Mesendoderm (in vitro differentiated cells): ENCODE measurements at regions not wholly inside any gene's neighbourhood (a gene's known extent, or its start where the extent isn't known, plus 50 kb on each side); places are given as distances from the start of the nearest gene placed in this dataset.
A peak's percentile ranks its signal among the peaks of the same experiment; 100 is the strongest.

Experiments
- DNase-seq: peaks from one replicate; pipeline ENCODE4 v3.0.0; 2013
- H2AK5ac ChIP-seq: 2 replicates; pipeline ENCODE4 v1.6.1; 2013; ENCODE audit warnings: low read length, inconsistent platforms
- H2BK120ac ChIP-seq: 2 replicates; pipeline ENCODE4 v1.6.1; 2013; ENCODE audit warnings: low read depth, mild to moderate bottlenecking, low read length, moderate library complexity, mixed read lengths
- H2BK15ac ChIP-seq: replicated peaks from 2 replicates; pipeline ENCODE4 v1.6.1; 2013; ENCODE audit warnings: low read depth, mild to moderate bottlenecking, moderate library complexity
- H2BK5ac ChIP-seq: 2 replicates; pipeline ENCODE4 v1.6.1; 2013; ENCODE audit warnings: low read length, inconsistent platforms
- H3K18ac ChIP-seq: 2 replicates; pipeline ENCODE4 v1.6.1; 2013; ENCODE audit warnings: mild to moderate bottlenecking, low read length, mixed read lengths
- H3K23ac ChIP-seq: one replicate; pipeline ENCODE4 v1.6.1; 2013; ENCODE audit warnings: low read length
- H3K27ac ChIP-seq: 2 replicates; pipeline ENCODE4 v1.5.1; 2013; ENCODE audit warnings: low read depth, mild to moderate bottlenecking, inconsistent platforms, low read length, moderate library complexity
- H3K27me3 ChIP-seq: 2 replicates; pipeline ENCODE4 v1.6.1; 2013; ENCODE audit warnings: low read length, control low read depth, mild to moderate bottlenecking, inconsistent platforms; ENCODE audit not compliant: insufficient read depth, poor library complexity
- H3K36me3 ChIP-seq: 2 replicates; pipeline ENCODE4 v1.6.1; 2013; ENCODE audit warnings: low read length, inconsistent platforms; ENCODE audit not compliant: control insufficient read depth, insufficient read depth
- H3K4ac ChIP-seq: one replicate; pipeline ENCODE4 v1.6.1; 2013; ENCODE audit warnings: low read depth, mild to moderate bottlenecking, low read length, moderate library complexity
- H3K4me1 ChIP-seq: 2 replicates; pipeline ENCODE4 v1.6.1; 2013; ENCODE audit warnings: low read depth, low read length, inconsistent platforms; ENCODE audit not compliant: control insufficient read depth
- H3K4me2 ChIP-seq: 2 replicates; pipeline ENCODE4 v1.6.1; 2013; ENCODE audit warnings: low read length
- H3K4me3 ChIP-seq: 2 replicates; pipeline ENCODE4 v1.5.1; 2013; ENCODE audit warnings: mild to moderate bottlenecking, low read length
- H3K56ac ChIP-seq: one replicate; pipeline ENCODE4 v1.6.1; 2013; ENCODE audit warnings: low read length
- H3K79me1 ChIP-seq: 2 replicates; pipeline ENCODE4 v1.6.1; 2013; ENCODE audit warnings: low read length, inconsistent platforms
- H3K79me2 ChIP-seq: 2 replicates; pipeline ENCODE4 v1.6.1; 2013; ENCODE audit warnings: mild to moderate bottlenecking, low read length; ENCODE audit not compliant: control insufficient read depth, insufficient read depth
- H3K9ac ChIP-seq: 2 replicates; pipeline ENCODE4 v1.6.1; 2013; ENCODE audit warnings: low read length, inconsistent platforms
- H4K5ac ChIP-seq: one replicate; pipeline ENCODE4 v1.6.1; 2013; ENCODE audit warnings: low read length
- H4K8ac ChIP-seq: one replicate; pipeline ENCODE4 v1.6.1; 2013; ENCODE audit warnings: low read depth, mild to moderate bottlenecking, control low read depth, low read length, moderate library complexity
- WGBS: extraction: QIAGEN DNeasy Blood & Tissue Kit; methylation state at CpG from one replicate; pipeline ENCODE4 v1.1.7; 2013; ENCODE audit warnings: low lambda C conversion rate, missing lambda C conversion rate; ENCODE audit not compliant: insufficient coverage; ENCODE audit errors: extremely low coverage; 5-methylcytosine and 5-hydroxymethylcytosine counted together

- H3K27ac ChIP-seq: no peak overlapping the region
- H2BK120ac ChIP-seq: no peak overlapping the region
- H2BK15ac ChIP-seq: no peak overlapping the region
- H3K4me1 ChIP-seq: no peaks in the 10 kb centered on the region
- no peak overlapping the region for H2AK5ac ChIP-seq
- WGBS: no CpG with 5 or more reads among the region's 6 CpGs
- H3K79me2 ChIP-seq: no peaks in the 10 kb centered on the region
- H3K18ac ChIP-seq: no peak overlapping the region
- no peaks in the 10 kb centered on the region for H3K27me3 ChIP-seq
- no peak overlapping the region for H3K4me2 ChIP-seq
- H3K4ac ChIP-seq: no peak overlapping the region
- H3K23ac ChIP-seq: no peak overlapping the region
- no peak overlapping the region for H3K9ac ChIP-seq
- H3K56ac ChIP-seq: no peak overlapping the region
- H3K4me3 ChIP-seq: no peak overlapping the region
- no peaks in the 10 kb centered on the region for H3K79me1 ChIP-seq
- no peak for DNase-seq
- H4K5ac ChIP-seq: no peak overlapping the region
- no peaks in the 10 kb centered on the region for H3K36me3 ChIP-seq
- H2BK5ac ChIP-seq: no peak overlapping the region
- H4K8ac ChIP-seq: no peak overlapping the region
Observed at GRCh38 chr3:159062734-159063410, 261.0 kb downstream of the MFSD1 start.

DNA sequence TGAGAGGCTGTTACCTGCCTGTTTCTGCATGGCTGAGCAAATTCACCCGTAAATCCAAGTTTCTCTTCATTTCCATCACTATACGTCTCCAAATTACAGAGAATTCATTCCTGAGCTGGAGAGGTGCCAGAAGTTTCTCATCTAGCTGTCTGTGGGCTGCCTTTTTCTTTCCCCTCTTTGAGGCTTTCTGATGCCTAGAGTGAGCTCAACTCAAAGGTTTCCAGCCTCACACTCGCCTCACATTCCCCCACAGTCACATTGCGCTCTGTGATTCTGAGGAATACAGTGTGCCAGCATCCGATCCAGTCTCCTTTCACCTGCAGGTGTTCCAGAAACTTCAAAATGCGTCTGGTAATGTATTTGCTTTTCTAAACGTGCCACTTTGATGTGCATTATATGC is 267.2 kb downstream of the MFSD1 start, which contains the start of gene IQCJ:
TSS of gene IQCJ (plus strand) at position 229 of the 400 bp plus-strand sequence.
- Histone ChIP-seq H2AK5ac (no peak within 1 kb of the TSS), H3K18ac (no peak within 1 kb of the TSS), H3K56ac (no peak within 1 kb of the TSS), H4K8ac (no peak within 1 kb of the TSS), H3K23ac (no peak within 1 kb of the TSS), H3K27ac (no peak within 1 kb of the TSS), H2BK15ac (no peak within 1 kb of the TSS), H3K4me1 (no peaks in the 10 kb centered on the region), H3K4me2 (no peak within 1 kb of the TSS), H3K79me2 (no peaks in the 10 kb centered on the region), H3K79me1 (no peaks in the 10 kb centered on the region), H2BK5ac (no peak within 1 kb of the TSS), H3K4ac (no peak within 1 kb of the TSS), H3K27me3 (no peaks in the 10 kb centered on the region), H3K4me3 (no peak within 1 kb of the TSS), H2BK120ac (no peak within 1 kb of the TSS), H3K36me3 (no peaks in the 10 kb centered on the region), H4K5ac (no peak within 1 kb of the TSS), H3K9ac (no peak within 1 kb of the TSS)
- DNase-seq: no peak
- no CpG with 5 or more reads among the region's 7 CpGs for WGBS

- Histone ChIP-seq H3K27me3 (no peaks in the 10 kb centered on the region), H3K4me3 (no peak overlapping the region), H3K9ac (no peak overlapping the region), H3K79me2 (no peaks in the 10 kb centered on the region), H3K79me1 (no peaks in the 10 kb centered on the region), H3K4ac (no peak overlapping the region), H4K5ac (no peak overlapping the region), H3K56ac (no peak overlapping the region), H2BK5ac (no peak overlapping the region), H2BK120ac (no peak overlapping the region), H3K18ac (no peak overlapping the region), H3K4me1 (no peaks in the 10 kb centered on the region), H3K4me2 (no peak overlapping the region), H4K8ac (no peak overlapping the region), H2AK5ac (no peak overlapping the region), H3K36me3 (no peaks in the 10 kb centered on the region), H3K27ac (no peak overlapping the region), H3K23ac (no peak overlapping the region), H2BK15ac (no peak overlapping the region)
- WGBS: no CpG with 5 or more reads among the region's 5 CpGs
- DNase-seq: no peak
Observed at GRCh38 chr3:159069866-159070425, 268.1 kb downstream of the MFSD1 start.

DNA sequence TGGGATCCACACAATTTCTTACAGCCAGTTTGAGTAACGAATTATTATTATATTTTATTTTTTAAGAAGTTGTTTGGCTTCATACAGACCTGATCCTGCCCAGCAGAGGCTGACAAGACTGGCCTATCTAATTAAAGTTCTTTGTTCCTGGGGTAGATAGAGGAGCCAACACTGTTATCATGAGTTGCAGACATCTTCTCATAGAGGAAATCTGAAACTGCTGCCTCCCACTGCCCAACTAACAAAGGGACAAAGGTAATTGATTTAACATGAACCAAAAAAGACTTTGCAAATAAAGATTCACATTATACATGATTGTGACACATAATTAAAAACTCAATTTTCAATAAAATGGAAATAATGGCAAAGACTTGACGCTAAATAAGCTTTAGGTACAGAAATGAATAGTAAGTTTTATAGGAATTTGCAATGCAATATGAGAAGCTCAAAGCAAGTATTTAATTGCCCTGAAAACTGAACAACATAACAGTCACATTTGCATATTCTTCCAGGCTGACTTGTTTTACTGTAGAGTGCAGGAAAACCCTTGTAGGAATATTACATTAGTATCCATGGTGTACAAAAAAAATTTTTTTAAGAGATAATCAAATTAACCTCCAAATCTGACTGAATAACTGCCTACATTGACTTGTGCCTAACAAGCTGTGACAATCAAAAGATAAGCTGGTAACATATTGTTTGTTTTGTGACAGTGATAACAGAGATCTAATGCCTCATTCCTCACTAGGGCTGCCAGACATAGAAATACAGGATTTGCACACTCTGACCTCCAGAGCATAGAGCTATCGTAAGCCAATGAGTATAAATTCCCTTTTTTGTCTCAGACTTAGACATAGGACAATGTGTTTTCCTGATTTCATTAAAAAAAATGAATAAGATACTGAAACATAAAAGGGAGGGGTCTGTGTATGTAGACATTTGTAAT is 273.2 kb downstream of the MFSD1 start:
- H3K27me3 ChIP-seq: no peaks in the 10 kb centered on the region
- no peak overlapping the region for H3K27ac ChIP-seq
- H3K56ac ChIP-seq: peak overlapping the region; percentile 34
- H2BK15ac ChIP-seq: no peak overlapping the region
- H3K18ac ChIP-seq: no peak overlapping the region
- H3K36me3 ChIP-seq: no peaks in the 10 kb centered on the region
- no peaks in the 10 kb centered on the region for H3K79me1 ChIP-seq
- no CpG with 5 or more reads among the region's 3 CpGs for WGBS
- no peak overlapping the region for H3K4me2 ChIP-seq
- H3K9ac ChIP-seq: no peak overlapping the region
- H3K4me1 ChIP-seq: peaks cover 3% of the 10 kb centered on the region
- H3K79me2 ChIP-seq: no peaks in the 10 kb centered on the region
- no peak overlapping the region for H3K4ac ChIP-seq
- no peak overlapping the region for H2BK120ac ChIP-seq
- H3K23ac ChIP-seq: no peak overlapping the region
- H2AK5ac ChIP-seq: no peak overlapping the region
- H2BK5ac ChIP-seq: no peak overlapping the region
- H3K4me3 ChIP-seq: no peak overlapping the region
- H4K8ac ChIP-seq: peak overlapping the region; percentile 56
- peak overlapping the region; percentile 76 for H4K5ac ChIP-seq
- peak; percentile 56 for DNase-seq

GRCh38 chr3:159077860-159078259 is 276.0 kb downstream of the MFSD1 start:
- Histone ChIP-seq H3K36me3 (no peaks in the 10 kb centered on the region), H3K9ac (no peak overlapping the region), H4K5ac (no peak overlapping the region), H3K18ac (no peak overlapping the region), H2AK5ac (no peak overlapping the region), H3K4me2 (no peak overlapping the region), H2BK5ac (no peak overlapping the region), H3K27me3 (no peaks in the 10 kb centered on the region), H3K27ac (no peak overlapping the region), H3K4me1 (peaks cover 3% of the 10 kb centered on the region), H2BK120ac (no peak overlapping the region), H3K4me3 (no peak overlapping the region), H3K4ac (no peak overlapping the region), H3K79me1 (no peaks in the 10 kb centered on the region), H3K23ac (no peak overlapping the region), H3K56ac (no peak overlapping the region), H3K79me2 (no peaks in the 10 kb centered on the region), H4K8ac (no peak overlapping the region), H2BK15ac (no peak overlapping the region)
- no CpG with 5 or more reads among the region's 2 CpGs for WGBS
- DNase-seq: peak; percentile 21
